ENCODE measurements at regions not wholly inside any gene's neighbourhood (a gene's known extent, or its start where the extent isn't known, plus 50 kb on each side); places are given as distances from the start of the nearest gene placed in this dataset.

GRCh38 chr2:18745431-18746272, 156.3 kb upstream of the NT5C1B start:
- TF ChIP-seq FOS (IDR thresholded peaks at IDR 0.05; ENCODE audit: borderline replicate concordance, insufficient read depth, low read length), result no peak
- no peak for TF ChIP-seq CTCF (IDR thresholded peaks at IDR 0.05; ENCODE audit: extremely low read depth in 1 of 2, insufficient read depth in 1 of 2, low read depth in 1 of 2, low read length in 2 of 2)
- TF ChIP-seq EZH2 (IDR thresholded peaks at IDR 0.05; ENCODE audit: borderline replicate concordance, low read depth, low read length, severe bottlenecking), result no peak
- no peak for TF ChIP-seq POLR2A (IDR thresholded peaks at IDR 0.05; ENCODE audit: low read depth, low read length)
- no peak for TF ChIP-seq MAX (IDR thresholded peaks at IDR 0.05; ENCODE audit: insufficient read depth, insufficient read length)
- TF ChIP-seq POLR2AphosphoS5 (IDR thresholded peaks at IDR 0.05; ENCODE audit: insufficient read depth, low read depth, low read length), result no peak
- no peak for TF ChIP-seq MYC (IDR thresholded peaks at IDR 0.05; ENCODE audit: low read depth, low read length)
- TF ChIP-seq JUN (IDR thresholded peaks at IDR 0.05; ENCODE audit: borderline replicate concordance, insufficient read depth, insufficient read length, low read depth), result no peak
- no peak for TF ChIP-seq GATA2 (IDR thresholded peaks at IDR 0.05; ENCODE audit: insufficient read depth, insufficient read length, low read depth, low read length)

Data from endothelial cell of umbilical vein (primary cell).